NB4 (cell line): ENCODE measurements at regions not wholly inside any gene's neighbourhood (a gene's known extent, or its start where the extent isn't known, plus 50 kb on each side); places are given as distances from the start of the nearest gene placed in this dataset.

Experiments
- POLR2A ChIP-seq: IDR thresholded peaks from 2 replicates; pipeline ENCODE4 v1.6.1; 2011; ENCODE audit warnings: mild to moderate bottlenecking; ENCODE audit not compliant: insufficient read length; ENCODE audit errors: extremely low read depth
- TF ChIP-seq, protein P1 (sequence below): IDR thresholded peaks from one replicate; pipeline ENCODE4 v1.5.1; 2012; ENCODE audit warnings: low read depth, low read length

DNA sequence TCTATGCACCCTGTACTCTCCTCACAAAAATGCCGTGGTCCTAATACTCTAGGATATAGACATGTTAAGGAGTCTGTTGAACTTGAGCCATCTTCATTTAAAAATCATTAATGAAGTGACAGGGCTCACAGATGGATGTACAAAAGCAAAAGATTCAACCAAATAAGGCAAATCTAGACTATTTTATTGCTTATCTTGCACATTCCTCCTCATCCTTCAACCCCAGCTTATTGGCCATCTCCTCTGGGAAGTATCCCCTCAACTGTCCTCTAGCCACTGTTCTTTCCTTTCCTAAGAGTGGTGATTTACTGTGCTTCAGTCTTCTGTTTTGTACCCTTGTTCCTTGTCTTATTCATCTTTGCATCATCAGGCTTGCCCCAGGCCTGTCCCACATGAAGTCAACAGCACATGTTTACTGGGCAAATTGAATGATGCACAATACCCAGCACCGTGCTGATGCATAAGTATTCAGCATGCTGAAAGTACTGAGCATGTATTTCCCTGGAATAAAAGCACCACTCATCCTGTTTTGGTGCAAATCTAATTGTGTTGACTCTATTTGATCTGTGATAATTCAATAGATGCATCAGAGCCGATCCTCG lies 287.3 kb upstream of the CLNK start:
- TF ChIP-seq, protein P1, sequence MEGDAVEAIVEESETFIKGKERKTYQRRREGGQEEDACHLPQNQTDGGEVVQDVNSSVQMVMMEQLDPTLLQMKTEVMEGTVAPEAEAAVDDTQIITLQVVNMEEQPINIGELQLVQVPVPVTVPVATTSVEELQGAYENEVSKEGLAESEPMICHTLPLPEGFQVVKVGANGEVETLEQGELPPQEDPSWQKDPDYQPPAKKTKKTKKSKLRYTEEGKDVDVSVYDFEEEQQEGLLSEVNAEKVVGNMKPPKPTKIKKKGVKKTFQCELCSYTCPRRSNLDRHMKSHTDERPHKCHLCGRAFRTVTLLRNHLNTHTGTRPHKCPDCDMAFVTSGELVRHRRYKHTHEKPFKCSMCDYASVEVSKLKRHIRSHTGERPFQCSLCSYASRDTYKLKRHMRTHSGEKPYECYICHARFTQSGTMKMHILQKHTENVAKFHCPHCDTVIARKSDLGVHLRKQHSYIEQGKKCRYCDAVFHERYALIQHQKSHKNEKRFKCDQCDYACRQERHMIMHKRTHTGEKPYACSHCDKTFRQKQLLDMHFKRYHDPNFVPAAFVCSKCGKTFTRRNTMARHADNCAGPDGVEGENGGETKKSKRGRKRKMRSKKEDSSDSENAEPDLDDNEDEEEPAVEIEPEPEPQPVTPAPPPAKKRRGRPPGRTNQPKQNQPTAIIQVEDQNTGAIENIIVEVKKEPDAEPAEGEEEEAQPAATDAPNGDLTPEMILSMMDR = no peak
- no peak for TF ChIP-seq POLR2A
